ENCODE measurements at regions not wholly inside any gene's neighbourhood (a gene's known extent, or its start where the extent isn't known, plus 50 kb on each side); places are given as distances from the start of the nearest gene placed in this dataset.

DNA sequence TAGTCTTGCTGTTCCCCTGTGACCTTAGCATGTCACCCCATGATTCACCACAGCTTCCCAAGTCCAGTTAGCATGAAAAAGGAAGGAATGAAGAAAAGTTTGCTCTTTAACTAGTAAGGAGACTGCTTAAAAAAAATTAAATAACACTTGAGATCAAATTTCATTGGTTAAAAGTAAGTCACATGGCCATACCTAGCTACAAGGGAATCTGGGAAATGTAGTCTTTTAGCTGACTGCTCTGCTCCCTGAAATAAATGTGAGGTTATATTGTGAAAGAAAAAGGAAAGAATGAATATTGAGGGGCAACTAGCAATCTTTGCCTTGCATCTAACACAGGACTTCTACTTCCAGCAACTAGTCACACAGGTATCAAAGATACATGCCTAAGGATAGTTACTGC lies 84.7 kb upstream of the LRRN1 start:
- Histone ChIP-seq H3K36me3 (no peaks in the 10 kb centered on the region), H3K27me3 (no peaks in the 10 kb centered on the region), H3K4me3 (no peak overlapping the region), H3K4me1 (peaks cover 0 to 13% (median 0%) of the 10 kb centered on the region in 4 donors), H3K27ac (no peak overlapping the region), H3K9me3 (no peaks in the 10 kb centered on the region)
- intact Hi-C loops (cut with DNase I) = no loop called here
- DNase-seq = no peak
- no peak for TF ChIP-seq POLR2A (IDR thresholded peaks at IDR 0.05)
- no peak for TF ChIP-seq POLR2AphosphoS5 (IDR thresholded peaks at IDR 0.05)
- no peak for TF ChIP-seq CTCF (IDR thresholded peaks at IDR 0.05)

GRCh38 chr3:3712971-3713370 lies 86.3 kb upstream of the LRRN1 start:
- Histone ChIP-seq H3K9me3 (no peaks in the 10 kb centered on the region), H3K4me3 (no peak overlapping the region), H3K27ac (no peak overlapping the region), H3K4me1 (peaks cover 0 to 13% (median 0%) of the 10 kb centered on the region in 4 donors), H3K36me3 (no peaks in the 10 kb centered on the region), H3K27me3 (no peaks in the 10 kb centered on the region)
- TF ChIP-seq POLR2A (IDR thresholded peaks at IDR 0.05) (no peak), EP300 (IDR thresholded peaks at IDR 0.05) (no peak), POLR2AphosphoS5 (IDR thresholded peaks at IDR 0.05) (no peak), CTCF (IDR thresholded peaks at IDR 0.05) (no peak)
- WGBS, 2 donors = 90% methylated on average over 6 of the region's 6 CpGs
- no peak for DNase-seq
- intact Hi-C loops (cut with DNase I) = no loop called here

GRCh38 chr3:3708769-3709115 lies 90.5 kb upstream of the LRRN1 start:
- no peak for DNase-seq
- Histone ChIP-seq H3K4me1 (peaks cover 0 to 13% (median 0%) of the 10 kb centered on the region in 4 donors), H3K4me3 (no peak overlapping the region), H3K27me3 (no peaks in the 10 kb centered on the region), H3K36me3 (no peaks in the 10 kb centered on the region), H3K9me3 (no peaks in the 10 kb centered on the region), H3K27ac (no peak overlapping the region)
- intact Hi-C loops (cut with DNase I) = no loop called here
- TF ChIP-seq POLR2A (IDR thresholded peaks at IDR 0.05) (no peak), POLR2AphosphoS5 (IDR thresholded peaks at IDR 0.05) (no peak), EP300 (IDR thresholded peaks at IDR 0.05) (no peak), CTCF (IDR thresholded peaks at IDR 0.05) (no peak)

- intact Hi-C loops (cut with DNase I) = no loop called here
- WGBS, 2 donors = 71 to 77% methylated on average over 6 of the region's 6 CpGs
- no peak for DNase-seq
- H3K4me3 ChIP-seq = no peak overlapping the region
- no peaks in the 10 kb centered on the region for H3K36me3 ChIP-seq
- no peak overlapping the region for H3K27ac ChIP-seq
- TF ChIP-seq POLR2AphosphoS5 (IDR thresholded peaks at IDR 0.05) = no peak
- no peak for TF ChIP-seq CTCF (IDR thresholded peaks at IDR 0.05)
- TF ChIP-seq POLR2A (IDR thresholded peaks at IDR 0.05) = no peak
- TF ChIP-seq EP300 (IDR thresholded peaks at IDR 0.05) = no peak
- H3K4me1 ChIP-seq = peaks cover 0 to 11% (median 0%) of the 10 kb centered on the region in 4 donors
- no peaks in the 10 kb centered on the region for H3K9me3 ChIP-seq
- H3K27me3 ChIP-seq = no peaks in the 10 kb centered on the region
Measured at GRCh38 chr3:3707858-3708768, 91.1 kb upstream of the LRRN1 start.
